VCaP (cell line): ENCODE measurements at regions not wholly inside any gene's neighbourhood (a gene's known extent, or its start where the extent isn't known, plus 50 kb on each side); places are given as distances from the start of the nearest gene placed in this dataset.

Source experiments
- H3K27ac ChIP-seq: fragments of 450-650 bp; 2 replicates; pipeline ENCODE4 v1.5.1; 2017
- CTCF ChIP-seq: fragments of 450-650 bp; conservative IDR thresholded peaks from 2 replicates; pipeline ENCODE4 v1.5.1; 2017; ENCODE audit warnings: mild to moderate bottlenecking, moderate library complexity

GRCh38 chr4:26217481-26217880 is 103.3 kb upstream of the RBPJ start:
- no peak overlapping the region for H3K27ac ChIP-seq
- TF ChIP-seq CTCF = no peak

- no peak for TF ChIP-seq CTCF
- H3K27ac ChIP-seq = no peak overlapping the region
Measured at GRCh38 chr4:26217961-26218676, 102.7 kb upstream of the RBPJ start.

DNA sequence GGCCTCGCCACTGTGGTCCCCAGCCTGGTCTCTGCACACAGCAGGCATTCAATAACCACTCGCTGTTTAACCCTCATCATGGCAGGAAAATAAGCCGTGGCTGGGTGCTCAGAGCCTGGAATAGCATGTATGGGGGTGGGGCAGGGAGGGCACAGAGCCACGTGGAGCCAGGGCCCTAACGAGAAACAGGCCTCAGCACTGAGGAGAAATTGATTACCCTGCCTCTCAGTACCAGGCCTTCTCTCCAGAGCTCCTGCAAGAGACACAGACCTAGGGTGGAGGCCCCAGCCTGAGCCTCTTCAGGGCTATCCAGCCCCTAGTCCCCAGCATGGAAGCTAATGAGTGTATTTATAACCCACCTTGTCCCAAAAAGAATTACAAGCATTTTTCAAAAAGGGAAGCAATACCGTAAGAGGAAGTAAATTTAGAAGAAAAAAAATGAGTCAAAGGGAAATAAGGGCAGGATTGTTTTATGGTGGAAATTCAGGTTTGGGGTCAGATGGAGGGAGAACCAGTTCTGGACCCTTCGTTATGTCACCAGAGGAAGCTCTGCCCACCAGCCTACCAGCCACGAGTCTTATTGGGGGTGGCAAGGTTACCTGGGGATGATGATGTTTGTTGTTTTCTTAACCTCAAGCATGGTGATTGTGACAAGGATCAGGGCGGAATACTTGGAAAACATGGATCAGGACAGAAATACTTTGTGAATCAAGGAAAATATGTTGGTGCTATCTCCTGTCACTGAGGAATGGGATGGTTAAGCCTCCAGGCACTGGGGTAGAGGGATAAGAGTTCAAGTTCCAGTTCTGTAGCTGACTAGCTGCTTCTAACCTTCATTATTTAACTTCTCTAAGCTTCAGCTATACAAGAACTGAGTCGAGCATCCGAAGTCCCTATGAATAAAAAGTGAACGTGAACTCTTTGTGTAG is 101.9 kb upstream of the RBPJ start:
- H3K27ac ChIP-seq = no peak overlapping the region

DNA sequence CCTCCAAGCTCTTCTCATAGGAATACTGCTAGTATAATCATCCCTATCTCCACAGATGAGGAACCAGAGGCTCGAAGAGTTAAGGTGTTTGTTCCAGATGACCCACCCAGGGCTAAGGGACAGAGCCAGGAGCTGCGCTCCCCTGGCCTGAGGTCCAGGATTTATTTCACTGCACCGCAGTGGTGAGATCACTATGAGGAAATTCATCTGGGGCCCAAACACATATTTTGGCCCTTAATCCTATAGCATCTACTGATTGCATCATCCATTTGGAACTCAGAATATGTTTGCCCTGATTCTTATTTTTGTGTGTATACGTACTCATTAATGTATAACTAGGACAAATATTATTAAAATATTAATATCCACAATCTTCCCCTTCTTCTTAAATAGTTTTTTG is 100.1 kb upstream of the RBPJ start:
- no peak overlapping the region for H3K27ac ChIP-seq
- no peak for TF ChIP-seq CTCF

More for the DNA sequence above, 101.9 kb upstream of the RBPJ start:
- TF ChIP-seq CTCF = no peak

GRCh38 chr4:26223155-26223554 is 97.7 kb upstream of the RBPJ start:
- TF ChIP-seq CTCF = no peak
- no peak overlapping the region for H3K27ac ChIP-seq

DNA sequence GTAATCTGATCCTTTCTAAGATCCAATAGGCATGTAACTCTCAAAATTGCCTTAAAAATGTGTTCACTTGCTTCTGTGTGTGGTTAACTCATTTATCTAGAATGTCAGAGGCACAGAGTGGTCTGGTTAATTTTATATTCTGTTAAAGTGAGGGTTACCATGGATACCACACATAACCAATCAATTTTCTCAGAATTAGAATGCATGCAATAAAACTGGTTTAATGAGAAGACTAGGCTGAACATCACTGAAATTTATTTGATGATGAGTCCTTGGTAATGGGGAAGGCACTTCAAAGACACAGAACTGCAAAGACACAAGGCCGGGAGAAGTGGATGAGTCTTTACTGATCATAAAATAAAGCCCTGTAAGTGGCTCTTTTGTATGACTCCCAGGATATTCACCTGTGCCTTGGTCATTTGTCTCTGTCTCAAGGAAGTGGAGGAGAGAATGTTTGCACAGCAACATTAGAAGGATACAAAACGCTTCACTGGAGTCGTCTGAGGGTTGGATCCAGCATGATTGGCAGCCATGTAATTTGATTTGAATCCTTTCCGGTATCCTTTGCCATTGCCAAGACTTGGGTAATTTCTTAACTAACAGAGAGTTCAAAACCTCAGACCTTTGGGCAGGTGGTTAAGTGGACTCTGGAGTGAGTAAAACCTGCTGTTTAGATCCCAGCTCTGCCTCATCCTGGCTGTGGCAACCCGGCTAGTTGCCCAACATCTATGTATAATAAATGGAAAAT is 94.0 kb upstream of the RBPJ start:
- no peak for TF ChIP-seq CTCF
- no peak overlapping the region for H3K27ac ChIP-seq
